ENCODE measurements at regions not wholly inside any gene's neighbourhood (a gene's known extent, or its start where the extent isn't known, plus 50 kb on each side); places are given as distances from the start of the nearest gene placed in this dataset.

DNA sequence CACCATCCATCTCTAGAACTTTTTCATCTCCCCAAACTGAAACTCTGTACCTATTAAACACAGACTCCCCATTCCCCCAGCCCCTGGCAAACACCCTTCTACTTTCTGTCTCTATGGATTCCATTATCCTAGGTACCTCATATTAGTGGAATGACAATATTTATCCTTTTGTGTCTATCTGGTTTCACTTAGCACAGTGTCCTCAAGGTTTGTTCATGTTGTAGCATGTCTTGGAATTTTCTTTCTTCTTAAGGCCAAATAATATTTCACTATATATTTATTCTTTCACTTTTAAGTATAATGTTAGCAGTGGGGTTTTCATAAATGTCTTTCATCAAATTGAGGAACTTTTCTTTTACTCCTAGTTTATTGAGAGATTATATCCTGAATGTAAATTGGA lies 56.8 kb upstream of the DSP start:
- TF ChIP-seq GMEB1 (CRISPR knock-in tag; IDR thresholded peaks at IDR 0.05; ENCODE audit: borderline replicate concordance) (no peak), TAF1 (CRISPR knock-in tag; IDR thresholded peaks at IDR 0.05) (no peak), ZNF180 (CRISPR knock-in tag; IDR thresholded peaks at IDR 0.05; ENCODE audit: borderline replicate concordance, low read depth) (no peak), GLMP (CRISPR knock-in tag; IDR thresholded peaks at IDR 0.05; ENCODE audit: borderline replicate concordance) (no peak)
